OCI-LY1 (cell line): ENCODE measurements at regions not wholly inside any gene's neighbourhood (a gene's known extent, or its start where the extent isn't known, plus 50 kb on each side); places are given as distances from the start of the nearest gene placed in this dataset.
"Not testable (repeated sequence)": the region's sequence is repeated elsewhere in the genome, so short reads cannot be mapped to it uniquely, and the experiment has no call there.

Source experiments
- CTCF ChIP-seq: fragments of 200-600 bp; sonication (generic), shearing (Covaris generic); IDR thresholded peaks from 2 replicates; pipeline ENCODE4 v1.5.1; 2017; ENCODE audit warnings: mild to moderate bottlenecking, antibody characterized with exemption, low read length, moderate library complexity, mixed read lengths
- EZH2 ChIP-seq: fragments of 200-600 bp; sonication (generic), shearing (Covaris generic); IDR thresholded peaks from 2 replicates; pipeline ENCODE4 v1.8.0; 2017; ENCODE audit warnings: borderline replicate concordance, mixed run types, mild to moderate bottlenecking, antibody characterized with exemption, low read length, moderate library complexity, mixed read lengths

DNA sequence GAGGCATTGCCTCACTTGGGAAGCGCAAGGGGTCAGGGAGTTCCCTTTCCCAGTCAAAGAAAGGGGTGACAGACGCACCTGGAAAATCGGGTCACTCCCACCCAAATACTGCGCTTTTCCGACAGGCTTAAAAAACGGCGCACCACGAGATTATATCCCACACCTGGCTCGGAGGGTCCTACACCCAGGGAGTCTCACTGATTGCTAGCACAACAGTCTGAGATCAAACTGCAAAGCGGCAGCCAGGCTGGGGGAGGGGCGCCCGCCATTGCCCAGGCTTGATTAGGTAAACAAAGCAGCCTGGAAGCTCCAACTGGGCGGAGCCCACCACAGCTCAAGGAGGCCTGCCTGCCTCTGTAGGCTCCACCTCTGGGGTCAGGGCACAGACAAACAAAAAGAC is 1014.7 kb downstream of the FSCB start:
- TF ChIP-seq EZH2, CTCF: not testable (repeated sequence)
